ENCODE measurements at regions not wholly inside any gene's neighbourhood (a gene's known extent, or its start where the extent isn't known, plus 50 kb on each side); places are given as distances from the start of the nearest gene placed in this dataset.
"Not testable (repeated sequence)": the region's sequence is repeated elsewhere in the genome, so short reads cannot be mapped to it uniquely, and the experiment has no call there.

- no peak for DNase-seq
These were observed 174.9 kb downstream of the ETAA1 start for GRCh38 chr2:67571785-67572718.

GRCh38 chr2:67572721-67573435 is 175.7 kb downstream of the ETAA1 start:
- DNase-seq: no peak

- no peak for DNase-seq
These were observed 177.1 kb downstream of the ETAA1 start for GRCh38 chr2:67574230-67574629.

GRCh38 chr2:67576226-67576625 is 179.1 kb downstream of the ETAA1 start:
- no peak for DNase-seq

- no peak for DNase-seq
These were observed 179.9 kb downstream of the ETAA1 start for GRCh38 chr2:67576991-67577390.

- no peak for DNase-seq
These were observed 182.1 kb downstream of the ETAA1 start for GRCh38 chr2:67579216-67579615.

GRCh38 chr2:67579806-67580205 is 182.7 kb downstream of the ETAA1 start:
- no peak for DNase-seq

GRCh38 chr2:67581751-67582150 is 184.6 kb downstream of the ETAA1 start:
- no peak for DNase-seq

- DNase-seq: no peak
These were observed 186.1 kb downstream of the ETAA1 start for GRCh38 chr2:67583185-67583584.

GRCh38 chr2:67585400-67585799 is 188.3 kb downstream of the ETAA1 start:
- no peak for DNase-seq

- DNase-seq: not testable (repeated sequence)
These were observed 192.0 kb downstream of the ETAA1 start for GRCh38 chr2:67589121-67589520.

GRCh38 chr2:67594522-67594921 is 197.4 kb downstream of the ETAA1 start:
- DNase-seq: not testable (repeated sequence)

GRCh38 chr2:67596871-67597270 is 199.7 kb downstream of the ETAA1 start:
- DNase-seq: no peak

- no peak for DNase-seq
These were observed 202.4 kb downstream of the ETAA1 start for GRCh38 chr2:67599561-67599960.

- no peak for DNase-seq
These were observed 203.2 kb downstream of the ETAA1 start for GRCh38 chr2:67600222-67600871.

- no peak for DNase-seq
These were observed 203.8 kb downstream of the ETAA1 start for GRCh38 chr2:67600946-67601345.

- no peak for DNase-seq
These were observed 207.2 kb downstream of the ETAA1 start for GRCh38 chr2:67604360-67604759.

GRCh38 chr2:67612576-67613042 is 215.5 kb downstream of the ETAA1 start:
- no peak for DNase-seq

GRCh38 chr2:67613227-67613626 is 216.1 kb downstream of the ETAA1 start:
- no peak for DNase-seq

GRCh38 chr2:67614454-67614853 is 217.3 kb downstream of the ETAA1 start:
- no peak for DNase-seq

GRCh38 chr2:67616749-67617148 is 219.6 kb downstream of the ETAA1 start:
- DNase-seq: peak; percentile 50

GRCh38 chr2:67619204-67619603 is 222.1 kb downstream of the ETAA1 start:
- DNase-seq: no peak

- not testable (repeated sequence) for DNase-seq
These were observed 226.6 kb downstream of the ETAA1 start for GRCh38 chr2:67623741-67624140.

All from right hindlimb (tissue), 1 donor.